ENCODE measurements at regions not wholly inside any gene's neighbourhood (a gene's known extent, or its start where the extent isn't known, plus 50 kb on each side); places are given as distances from the start of the nearest gene placed in this dataset.
"Not testable (repeated sequence)": the region's sequence is repeated elsewhere in the genome, so short reads cannot be mapped to it uniquely, and the experiment has no call there.

DNA sequence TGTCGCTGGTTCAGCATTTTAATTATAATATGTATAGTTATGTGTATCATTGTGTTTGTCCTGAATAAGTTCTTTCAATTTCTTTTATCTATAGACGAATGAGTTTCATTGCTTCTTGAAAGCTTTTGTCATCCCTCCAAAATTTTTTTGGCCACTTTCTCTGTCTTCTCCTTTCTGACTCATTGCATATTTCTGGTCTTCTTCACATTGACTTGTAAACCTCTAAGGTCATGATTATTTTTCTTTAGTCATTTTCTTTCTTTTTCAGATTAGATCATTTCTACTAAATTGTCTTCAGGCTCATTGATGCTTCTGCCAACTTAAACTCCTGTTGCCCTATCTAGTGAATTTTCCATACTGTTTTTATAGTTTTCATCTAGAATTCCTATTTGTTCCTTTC lies 555.1 kb downstream of the RPIA start:
- H3K9me3 ChIP-seq (replicated peaks; ENCODE audit: control insufficient read depth, insufficient read depth, low read length); H3K9ac ChIP-seq (replicated peaks; ENCODE audit: extremely low read depth, insufficient read depth, low read length); intact Hi-C loops (cut with micrococcal nuclease); POLR2A ChIA-PET; H3K9me1 ChIP-seq (replicated peaks; ENCODE audit: control insufficient read depth, extremely low read depth, insufficient read depth, low read length); H4K20me1 ChIP-seq (replicated peaks; ENCODE audit: control insufficient read depth, extremely low read depth, insufficient read depth, low read length); H3K4me3 ChIP-seq (replicated peaks in 1 of 3; ENCODE audit: insufficient read depth in 1 of 3, low read depth in 1 of 3, low read length in 3 of 3); dilution Hi-C loops (cut with MboI; ENCODE audit: extremely low pct_ligation_motif_present, low sequenced_read_pairs); H3K4me1 ChIP-seq (ENCODE audit: control insufficient read depth, extremely low read depth, insufficient read depth, low read length); H3K79me2 ChIP-seq (ENCODE audit: control insufficient read depth, insufficient read depth, low read length); FAIRE-seq; H2AFZ ChIP-seq (ENCODE audit: low read depth, low read length); CTCF ChIA-PET; BruUV-seq (replicated peaks); H3K27me3 ChIP-seq (ENCODE audit: control insufficient read depth in 2 of 2, insufficient read depth in 2 of 2, low read length in 2 of 2); DNase-seq (ENCODE audit: low read depth, low spot score); H3K36me3 ChIP-seq (ENCODE audit: control insufficient read depth in 2 of 2, extremely low read depth in 1 of 2, insufficient read depth in 2 of 2, low read length in 2 of 2): not testable (repeated sequence)
- H3K27ac ChIP-seq (ENCODE audit: insufficient read depth, low read depth, low read length): peak overlapping the region; percentile 23
- H3K4me2 ChIP-seq (ENCODE audit: insufficient read depth, low read length): peak overlapping the region; percentile 36

GRCh38 chr2:89255013-89255412 lies 563.5 kb downstream of the RPIA start:
- H3K4me1 ChIP-seq (ENCODE audit: control insufficient read depth, extremely low read depth, insufficient read depth, low read length); H3K4me3 ChIP-seq (replicated peaks in 1 of 3; ENCODE audit: insufficient read depth in 1 of 3, low read depth in 1 of 3, low read length in 3 of 3); H3K27ac ChIP-seq (ENCODE audit: insufficient read depth, low read depth, low read length); FAIRE-seq; H3K79me2 ChIP-seq (ENCODE audit: control insufficient read depth, insufficient read depth, low read length); intact Hi-C loops (cut with micrococcal nuclease); H3K27me3 ChIP-seq (ENCODE audit: control insufficient read depth in 2 of 2, insufficient read depth in 2 of 2, low read length in 2 of 2); H3K4me2 ChIP-seq (ENCODE audit: insufficient read depth, low read length); H3K36me3 ChIP-seq (ENCODE audit: control insufficient read depth in 2 of 2, extremely low read depth in 1 of 2, insufficient read depth in 2 of 2, low read length in 2 of 2); DNase-seq (ENCODE audit: low read depth, low spot score); POLR2A ChIA-PET; BruUV-seq (replicated peaks); H2AFZ ChIP-seq (ENCODE audit: low read depth, low read length); H3K9ac ChIP-seq (replicated peaks; ENCODE audit: extremely low read depth, insufficient read depth, low read length); dilution Hi-C loops (cut with MboI; ENCODE audit: extremely low pct_ligation_motif_present, low sequenced_read_pairs); H3K9me3 ChIP-seq (replicated peaks; ENCODE audit: control insufficient read depth, insufficient read depth, low read length); CTCF ChIA-PET; H3K9me1 ChIP-seq (replicated peaks; ENCODE audit: control insufficient read depth, extremely low read depth, insufficient read depth, low read length); H4K20me1 ChIP-seq (replicated peaks; ENCODE audit: control insufficient read depth, extremely low read depth, insufficient read depth, low read length): not testable (repeated sequence)

DNA sequence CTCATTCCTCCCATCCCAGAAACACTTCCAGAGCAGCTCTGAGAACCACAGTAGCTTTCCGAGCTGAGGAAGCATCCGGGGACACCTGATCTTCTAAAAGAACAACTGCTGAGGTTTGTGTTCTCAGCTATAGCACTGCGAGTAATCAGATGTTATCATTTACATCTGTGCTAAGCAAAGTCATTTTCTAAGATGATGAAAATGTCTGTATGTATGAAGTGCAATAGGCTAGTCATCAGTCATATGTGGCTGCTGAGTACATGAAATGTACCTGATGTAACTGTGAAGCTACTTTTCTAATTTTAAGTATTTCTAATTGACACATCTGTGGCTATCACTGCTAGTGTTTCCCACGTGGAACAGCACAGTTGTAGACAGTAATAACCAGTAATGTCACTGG lies 582.0 kb downstream of the RPIA start:
- H3K9me3 ChIP-seq (replicated peaks; ENCODE audit: control insufficient read depth, insufficient read depth, low read length); H3K27ac ChIP-seq (ENCODE audit: insufficient read depth, low read depth, low read length); H3K27me3 ChIP-seq (ENCODE audit: control insufficient read depth in 2 of 2, insufficient read depth in 2 of 2, low read length in 2 of 2); BruUV-seq (replicated peaks); dilution Hi-C loops (cut with MboI; ENCODE audit: extremely low pct_ligation_motif_present, low sequenced_read_pairs); intact Hi-C loops (cut with micrococcal nuclease); H3K9ac ChIP-seq (replicated peaks; ENCODE audit: extremely low read depth, insufficient read depth, low read length); H4K20me1 ChIP-seq (replicated peaks; ENCODE audit: control insufficient read depth, extremely low read depth, insufficient read depth, low read length); H3K4me3 ChIP-seq (replicated peaks in 1 of 3; ENCODE audit: insufficient read depth in 1 of 3, low read depth in 1 of 3, low read length in 3 of 3); POLR2A ChIA-PET; H2AFZ ChIP-seq (ENCODE audit: low read depth, low read length); H3K9me1 ChIP-seq (replicated peaks; ENCODE audit: control insufficient read depth, extremely low read depth, insufficient read depth, low read length); H3K4me2 ChIP-seq (ENCODE audit: insufficient read depth, low read length); H3K36me3 ChIP-seq (ENCODE audit: control insufficient read depth in 2 of 2, extremely low read depth in 1 of 2, insufficient read depth in 2 of 2, low read length in 2 of 2); FAIRE-seq; DNase-seq (ENCODE audit: low read depth, low spot score); H3K4me1 ChIP-seq (ENCODE audit: control insufficient read depth, extremely low read depth, insufficient read depth, low read length); CTCF ChIA-PET; H3K79me2 ChIP-seq (ENCODE audit: control insufficient read depth, insufficient read depth, low read length): not testable (repeated sequence)

DNA sequence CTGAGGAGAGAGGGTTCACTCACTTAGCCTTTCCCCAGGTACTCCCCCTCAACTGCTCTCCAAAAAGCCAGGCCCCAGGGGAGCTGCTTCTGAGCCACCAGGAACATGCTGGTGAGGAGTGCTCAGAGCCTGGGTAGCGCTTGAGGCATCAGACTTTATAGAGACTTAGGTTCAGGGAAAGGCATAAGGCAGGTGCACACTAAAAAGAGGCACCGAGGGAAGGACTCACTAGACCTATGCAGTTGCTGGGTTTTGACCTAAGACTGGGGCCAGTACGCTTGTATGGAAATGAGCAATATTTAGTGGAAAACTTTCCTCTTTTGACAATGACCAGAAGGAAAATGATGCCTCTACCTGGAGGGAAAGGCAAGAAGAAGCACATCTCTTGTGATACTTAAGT lies 589.1 kb downstream of the RPIA start:
- H3K9me3 ChIP-seq (replicated peaks; ENCODE audit: control insufficient read depth, insufficient read depth, low read length); CTCF ChIA-PET; H3K36me3 ChIP-seq (ENCODE audit: control insufficient read depth in 2 of 2, extremely low read depth in 1 of 2, insufficient read depth in 2 of 2, low read length in 2 of 2); intact Hi-C loops (cut with micrococcal nuclease); H3K9me1 ChIP-seq (replicated peaks; ENCODE audit: control insufficient read depth, extremely low read depth, insufficient read depth, low read length); H2AFZ ChIP-seq (ENCODE audit: low read depth, low read length); dilution Hi-C loops (cut with MboI; ENCODE audit: extremely low pct_ligation_motif_present, low sequenced_read_pairs); H3K27me3 ChIP-seq (ENCODE audit: control insufficient read depth in 2 of 2, insufficient read depth in 2 of 2, low read length in 2 of 2); H3K9ac ChIP-seq (replicated peaks; ENCODE audit: extremely low read depth, insufficient read depth, low read length); BruUV-seq (replicated peaks); H3K4me2 ChIP-seq (ENCODE audit: insufficient read depth, low read length); POLR2A ChIA-PET; DNase-seq (ENCODE audit: low read depth, low spot score); H3K79me2 ChIP-seq (ENCODE audit: control insufficient read depth, insufficient read depth, low read length); H3K27ac ChIP-seq (ENCODE audit: insufficient read depth, low read depth, low read length); FAIRE-seq; H4K20me1 ChIP-seq (replicated peaks; ENCODE audit: control insufficient read depth, extremely low read depth, insufficient read depth, low read length); H3K4me3 ChIP-seq (replicated peaks in 1 of 3; ENCODE audit: insufficient read depth in 1 of 3, low read depth in 1 of 3, low read length in 3 of 3); H3K4me1 ChIP-seq (ENCODE audit: control insufficient read depth, extremely low read depth, insufficient read depth, low read length): not testable (repeated sequence)
